OCI-LY3 (cell line): ENCODE measurements at regions not wholly inside any gene's neighbourhood (a gene's known extent, or its start where the extent isn't known, plus 50 kb on each side); places are given as distances from the start of the nearest gene placed in this dataset.

Experiments used
- CTCF ChIP-seq: fragments of 200-600, 300-600 bp; sonication (generic); IDR thresholded peaks from 2 replicates; pipeline ENCODE4 v1.5.1; 2014; ENCODE audit warnings: antibody characterized with exemption, low read length, low read depth
- EZH2phosphoT487 ChIP-seq: fragments of 200-600 bp; shearing (Covaris generic); IDR thresholded peaks from 2 replicates; pipeline ENCODE4 v1.6.1; 2018; ENCODE audit warnings: antibody characterized with exemption, mixed run types, low read depth

GRCh38 chr1:219467524-219467923 is 145.4 kb downstream of the ZC3H11B start:
- TF ChIP-seq CTCF (no peak), EZH2phosphoT487 (no peak)
